ENCODE measurements at regions not wholly inside any gene's neighbourhood (a gene's known extent, or its start where the extent isn't known, plus 50 kb on each side); places are given as distances from the start of the nearest gene placed in this dataset.
"Not testable (repeated sequence)": the region's sequence is repeated elsewhere in the genome, so short reads cannot be mapped to it uniquely, and the experiment has no call there.

GRCh38 chr10:78217336-78217735 lies 183.7 kb downstream of the RPS24 start:
- no peak for DNase-seq
- Histone ChIP-seq H3F3A (ENCODE audit: low read length, unreplicated experiment) (no peaks in the 10 kb centered on the region), H3K4me3 (ENCODE audit: low read length) (no peak overlapping the region), H3K9me2 (replicated peaks; ENCODE audit: low read length) (no peaks in the 10 kb centered on the region), H2AFZ (ENCODE audit: low read length) (no peak overlapping the region), H3K79me2 (ENCODE audit: low read length) (no peaks in the 10 kb centered on the region), H3K9me3 (ENCODE audit: low read length) (no peaks in the 10 kb centered on the region), H3K9ac (ENCODE audit: low read length) (no peak overlapping the region), H3K27ac (ENCODE audit: low read length) (no peak overlapping the region), H3K36me3 (ENCODE audit: low read depth, low read length) (no peaks in the 10 kb centered on the region), H3K4me2 (ENCODE audit: low read length) (no peak overlapping the region), H3K4me1 (ENCODE audit: insufficient read depth, low read length) (no peaks in the 10 kb centered on the region), H4K20me1 (ENCODE audit: low read length) (no peaks in the 10 kb centered on the region), H3K27me3 (ENCODE audit: low read length) (peaks cover 81% of the 10 kb centered on the region)
- intact Hi-C loops (cut with micrococcal nuclease): loop anchor here (10.0 kb wide), 1 partner anchor 167 kb away; no protein-coding TSS in a partner anchor
- ChIA-PET CTCF (interaction anchor here (0.7 kb wide), 1 partner anchor 850 kb away, joined by 3 read pairs; no protein-coding TSS in a partner anchor), POLR2A (ENCODE audit: unreplicated experiment) (interaction anchor here (0.6 kb wide), 1 partner anchor 55 kb away, joined by 3 read pairs; no protein-coding TSS in a partner anchor)
- BruUV-seq (replicated peaks): no TSS peak
- no peak for ATAC-seq
- no peak for TF ChIP-seq CTCF (conservative IDR thresholded peaks at IDR 0.05; ENCODE audit: low read depth, low read length)
- TF ChIP-seq EZH2phosphoT487 (IDR thresholded peaks at IDR 0.05; ENCODE audit: borderline replicate concordance, low read length): no peak
- no peak for TF ChIP-seq EZH2 (IDR thresholded peaks at IDR 0.05; ENCODE audit: low read length, unreplicated experiment)

DNA sequence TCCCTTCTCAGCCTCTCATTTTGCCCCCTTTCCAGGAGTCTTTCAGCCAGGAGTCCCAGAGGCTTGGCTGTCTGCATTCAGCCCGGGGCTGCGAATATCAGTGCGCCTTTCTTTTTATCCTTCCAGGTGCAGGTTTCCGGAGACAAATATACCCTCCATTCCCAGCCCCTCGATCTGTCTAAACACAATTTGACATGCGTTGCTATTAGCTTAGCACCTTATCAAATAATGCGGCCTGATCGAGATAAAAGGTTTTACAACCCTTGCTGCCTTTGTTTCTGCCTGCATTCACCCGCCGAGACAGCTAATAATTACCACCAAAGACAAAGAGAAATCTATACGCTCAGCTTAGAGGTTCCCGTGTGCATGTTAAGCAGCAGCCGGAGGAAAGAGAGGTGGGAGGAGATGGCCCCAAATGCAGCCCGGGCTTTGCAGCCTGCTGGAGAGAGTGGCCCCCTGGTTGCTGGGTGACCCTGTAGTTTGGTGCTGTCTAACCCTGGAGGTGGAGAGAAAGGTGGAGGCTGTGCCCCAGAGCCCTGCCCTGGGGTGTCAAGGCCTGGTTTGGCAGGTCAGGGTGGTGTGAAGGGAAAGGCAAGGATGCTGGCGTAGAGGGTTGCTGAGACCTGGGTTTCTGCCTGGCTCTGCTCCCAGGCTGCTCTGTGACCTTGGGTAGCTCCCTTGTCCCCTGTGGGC lies 185.3 kb downstream of the RPS24 start:
- TF ChIP-seq EZH2phosphoT487 (IDR thresholded peaks at IDR 0.05; ENCODE audit: borderline replicate concordance, low read length): no peak
- no peak for TF ChIP-seq EZH2 (IDR thresholded peaks at IDR 0.05; ENCODE audit: low read length, unreplicated experiment)
- no peak for TF ChIP-seq CTCF (conservative IDR thresholded peaks at IDR 0.05; ENCODE audit: low read depth, low read length)
- no peaks in the 10 kb centered on the region for H3K79me2 ChIP-seq (ENCODE audit: low read length)
- H3K4me2 ChIP-seq (ENCODE audit: low read length): no peak overlapping the region
- H3K9me3 ChIP-seq (ENCODE audit: low read length): no peaks in the 10 kb centered on the region
- H2AFZ ChIP-seq (ENCODE audit: low read length): no peak overlapping the region
- ChIA-PET POLR2A (ENCODE audit: unreplicated experiment) (no interaction called here), CTCF (interaction anchor here (0.6 kb wide), 1 partner anchor 287 kb away, joined by 3 read pairs; no protein-coding TSS in a partner anchor)
- peaks cover 80% of the 10 kb centered on the region for H3K27me3 ChIP-seq (ENCODE audit: low read length)
- no peaks in the 10 kb centered on the region for H3K36me3 ChIP-seq (ENCODE audit: low read depth, low read length)
- H3K4me3 ChIP-seq (ENCODE audit: low read length): no peak overlapping the region
- no peaks in the 10 kb centered on the region for H3F3A ChIP-seq (ENCODE audit: low read length, unreplicated experiment)
- no peak for DNase-seq
- no TSS peak for BruUV-seq (replicated peaks)
- H4K20me1 ChIP-seq (ENCODE audit: low read length): no peaks in the 10 kb centered on the region
- no peak overlapping the region for H3K27ac ChIP-seq (ENCODE audit: low read length)
- intact Hi-C loops (cut with micrococcal nuclease): loop anchor here (10.0 kb wide), 1 partner anchor 166 kb away; no protein-coding TSS in a partner anchor
- no peaks in the 10 kb centered on the region for H3K4me1 ChIP-seq (ENCODE audit: insufficient read depth, low read length)
- no peak overlapping the region for H3K9ac ChIP-seq (ENCODE audit: low read length)
- no peaks in the 10 kb centered on the region for H3K9me2 ChIP-seq (replicated peaks; ENCODE audit: low read length)
- no peak for ATAC-seq

DNA sequence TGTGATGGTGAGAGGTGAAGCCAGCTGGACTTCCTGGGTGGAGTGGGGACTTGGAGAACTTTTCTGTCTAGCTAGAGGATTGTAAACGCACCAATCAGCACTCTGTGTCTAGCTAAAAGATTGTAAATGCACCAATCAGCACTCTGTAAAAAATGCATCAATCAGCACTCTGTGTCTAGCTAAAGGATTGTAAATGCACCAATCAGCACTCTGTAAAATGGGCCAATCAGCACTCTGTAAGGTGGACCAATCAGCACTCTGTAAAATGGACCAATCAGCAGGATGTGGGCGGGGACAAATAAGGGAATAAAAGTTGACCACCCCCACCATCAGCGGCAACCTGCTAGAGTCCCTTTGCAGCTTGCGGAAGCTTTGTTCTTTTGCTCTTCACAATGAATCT lies 185.9 kb downstream of the RPS24 start:
- H3K4me1 ChIP-seq (ENCODE audit: insufficient read depth, low read length); POLR2A ChIA-PET (ENCODE audit: unreplicated experiment); H3K4me2 ChIP-seq (ENCODE audit: low read length); H3K9me2 ChIP-seq (replicated peaks; ENCODE audit: low read length); H3K79me2 ChIP-seq (ENCODE audit: low read length); BruUV-seq (replicated peaks); H3K9ac ChIP-seq (ENCODE audit: low read length); H3F3A ChIP-seq (ENCODE audit: low read length, unreplicated experiment); H4K20me1 ChIP-seq (ENCODE audit: low read length); H3K4me3 ChIP-seq (ENCODE audit: low read length); H3K36me3 ChIP-seq (ENCODE audit: low read depth, low read length); ATAC-seq; H2AFZ ChIP-seq (ENCODE audit: low read length); DNase-seq; H3K9me3 ChIP-seq (ENCODE audit: low read length); H3K27ac ChIP-seq (ENCODE audit: low read length): not testable (repeated sequence)
- H3K27me3 ChIP-seq (ENCODE audit: low read length): peaks cover 80% of the 10 kb centered on the region
- CTCF ChIA-PET: interaction anchor here (0.6 kb wide), 2 partner anchors 45 to 288 kb away, joined by 3 read pairs; no protein-coding TSS in a partner anchor
- intact Hi-C loops (cut with micrococcal nuclease): loop anchor here (10.0 kb wide), 1 partner anchor 165 kb away; no protein-coding TSS in a partner anchor

Data from PC-3 (cell line).